GM18870 (cell line): ENCODE measurements at regions not wholly inside any gene's neighbourhood (a gene's known extent, or its start where the extent isn't known, plus 50 kb on each side); places are given as distances from the start of the nearest gene placed in this dataset.
"Not testable (repeated sequence)": the region's sequence is repeated elsewhere in the genome, so short reads cannot be mapped to it uniquely, and the experiment has no call there.

Experiments
- ATAC-seq: cut with Tn5 transposase; IDR thresholded peaks from one replicate; pipeline ENCODE4 v1.9.1; 2021; ENCODE audit warnings: moderate library complexity; ENCODE audit not compliant: unreplicated experiment

DNA sequence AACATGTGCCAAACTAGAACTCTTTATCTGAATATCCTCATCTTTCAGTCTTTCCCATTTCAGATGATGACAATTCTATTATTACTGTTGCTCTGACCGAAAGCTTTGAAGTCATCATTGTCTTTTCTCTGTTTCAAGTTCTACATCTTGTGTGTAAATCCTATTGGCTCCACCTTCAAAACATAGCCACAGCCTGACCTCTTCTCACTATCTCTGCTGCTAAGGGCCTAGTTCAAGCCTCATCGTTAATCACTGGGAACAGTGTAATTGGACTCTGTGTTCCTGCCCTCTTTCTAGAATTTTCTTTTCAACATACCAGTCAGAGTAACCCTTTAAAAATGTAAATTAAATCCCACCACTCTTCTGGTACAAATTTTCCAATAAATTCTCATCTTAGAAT, 105.1 kb downstream of the OXSM start:
- ATAC-seq = no peak

GRCh38 chr3:25895443-25895842, 105.6 kb downstream of the OXSM start:
- no peak for ATAC-seq

DNA sequence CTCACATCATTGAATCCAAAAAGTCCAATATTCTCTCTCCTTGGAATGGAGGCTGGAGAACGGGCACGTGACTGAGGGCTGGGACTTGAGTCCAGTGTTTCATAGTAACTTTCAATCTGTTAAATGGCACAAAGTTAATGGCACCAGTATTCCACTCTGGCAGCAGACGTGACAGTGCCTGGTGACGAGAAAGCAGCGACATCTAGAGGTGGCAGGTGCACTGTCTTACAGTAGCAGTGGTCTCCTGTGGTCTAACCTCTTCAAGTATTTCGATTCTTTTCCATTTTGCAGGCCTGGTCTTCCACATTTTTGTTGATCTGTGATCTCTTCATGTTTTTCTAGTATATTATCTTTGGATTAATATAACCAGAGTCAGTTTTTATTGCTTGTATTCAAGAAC, 107.1 kb downstream of the OXSM start:
- ATAC-seq = peak; percentile 80

DNA sequence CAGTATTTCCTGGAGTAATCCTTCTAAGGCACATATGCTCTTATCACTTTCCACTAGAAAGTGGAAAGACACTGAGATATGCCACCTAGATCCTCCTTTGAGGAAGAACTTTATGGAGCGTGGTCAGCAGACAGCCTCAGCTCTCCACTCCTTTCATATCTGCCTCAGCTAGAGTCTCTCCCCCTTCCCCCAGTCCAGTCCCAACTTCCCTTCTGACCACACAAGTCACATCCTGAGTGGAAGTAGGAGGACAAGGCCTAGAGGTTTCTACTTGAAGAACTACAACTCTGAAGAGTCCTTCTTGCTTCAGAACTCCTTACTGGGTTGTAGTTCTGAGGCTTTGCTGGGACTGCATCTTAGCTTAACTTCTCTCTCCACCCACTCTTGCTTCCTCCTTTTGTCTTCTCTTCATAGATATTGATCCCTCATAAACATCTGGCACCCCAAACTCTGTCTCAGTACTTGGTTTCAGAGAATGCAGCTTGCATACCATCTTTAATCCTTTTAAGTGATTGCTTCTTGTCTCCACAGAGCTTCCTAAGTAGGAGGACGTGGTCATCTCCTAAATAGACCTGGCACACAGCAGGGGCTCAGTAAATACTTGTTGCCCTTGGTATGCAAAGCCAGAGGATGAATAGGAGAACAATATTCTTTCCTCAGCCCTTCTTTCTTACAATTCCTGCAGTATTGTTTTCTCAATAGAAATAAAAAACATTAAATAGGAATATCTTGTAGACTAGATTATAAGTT, 109.6 kb downstream of the OXSM start:
- no peak for ATAC-seq

DNA sequence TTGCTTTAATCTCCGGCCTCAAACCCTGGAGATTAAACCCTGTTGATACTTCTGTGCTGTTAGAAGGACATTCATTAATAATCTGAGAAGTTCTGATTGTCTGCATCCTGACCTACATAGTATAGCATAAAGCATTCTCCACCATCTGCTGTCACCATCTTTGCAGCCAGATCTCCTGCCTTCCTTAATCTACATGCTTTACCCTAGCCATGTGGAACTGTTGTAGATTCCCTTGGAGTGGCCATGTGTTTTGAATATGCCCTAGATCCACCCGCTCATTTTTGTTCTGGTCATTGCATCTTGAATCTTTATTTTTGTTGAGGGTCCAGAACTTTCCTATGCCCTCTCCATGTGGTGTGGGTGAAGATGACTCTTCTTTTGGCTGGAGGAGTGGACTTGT, 110.3 kb downstream of the OXSM start:
- no peak for ATAC-seq

DNA sequence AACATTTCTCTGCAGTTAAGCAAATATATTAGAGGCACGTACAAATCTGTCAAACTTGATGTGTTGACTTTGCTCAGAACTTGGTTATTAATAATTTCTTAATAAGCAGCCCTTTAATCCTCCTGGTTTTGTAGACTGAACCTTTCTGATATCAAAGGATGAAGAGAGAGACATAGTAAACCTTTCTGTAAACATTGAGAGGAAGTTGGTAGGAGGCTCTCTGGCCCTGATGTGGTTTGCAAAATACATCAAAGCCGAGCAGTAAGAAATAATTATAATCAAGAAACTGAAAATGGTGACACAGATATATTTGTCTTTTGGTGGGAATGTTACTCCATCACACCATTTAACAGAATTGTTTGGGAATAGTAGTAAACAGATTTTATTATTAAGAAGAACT, 111.9 kb downstream of the OXSM start:
- no peak for ATAC-seq

- ATAC-seq = no peak
Observed at GRCh38 chr3:25902586-25902985, 112.7 kb downstream of the OXSM start.

- ATAC-seq = no peak
Observed at GRCh38 chr3:25903371-25904129, 113.7 kb downstream of the OXSM start.

GRCh38 chr3:25904206-25904605, 114.3 kb downstream of the OXSM start:
- no peak for ATAC-seq

GRCh38 chr3:25906132-25906906, 116.4 kb downstream of the OXSM start:
- no peak for ATAC-seq

- ATAC-seq = no peak
Observed at GRCh38 chr3:25907081-25907480, 117.2 kb downstream of the OXSM start.

DNA sequence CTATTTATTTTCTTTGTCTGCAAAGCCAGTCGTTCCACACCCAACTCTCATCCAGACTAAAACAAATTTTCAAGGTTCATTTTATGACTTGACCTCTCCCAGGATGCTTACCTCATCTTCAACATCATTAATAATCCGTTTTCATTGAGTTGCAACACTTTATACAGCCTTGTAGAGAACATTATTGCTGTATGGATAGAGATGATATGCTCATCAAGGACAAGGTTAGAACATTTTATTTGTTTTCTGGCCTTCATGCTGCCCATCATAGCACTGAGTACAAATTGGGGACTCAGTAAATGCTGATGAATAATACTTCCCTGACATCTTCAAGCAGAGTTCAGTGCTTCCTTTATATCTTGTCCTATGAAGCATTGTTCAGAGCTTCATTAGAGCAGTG, 120.2 kb downstream of the OXSM start:
- no peak for ATAC-seq

DNA sequence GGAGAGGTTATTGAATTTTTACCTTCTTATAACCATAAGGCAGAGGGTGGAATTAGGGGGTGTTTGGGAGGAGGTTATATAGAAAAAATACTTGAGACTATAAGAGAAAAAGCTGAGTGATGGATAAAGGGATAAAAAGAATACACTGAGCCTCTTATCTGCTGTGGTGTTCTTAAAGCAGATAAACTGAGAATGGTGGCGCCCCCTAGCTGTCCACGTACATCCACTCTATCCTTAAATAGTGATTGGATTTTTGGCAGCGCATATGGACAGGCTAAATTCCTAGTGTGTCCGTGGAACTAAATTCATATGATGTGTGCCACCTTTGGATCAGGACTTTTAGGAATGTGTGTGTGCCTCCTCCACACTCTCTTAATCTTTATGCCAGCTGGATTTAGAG, 121.1 kb downstream of the OXSM start:
- no peak for ATAC-seq

GRCh38 chr3:25911525-25912295, 121.8 kb downstream of the OXSM start:
- ATAC-seq = no peak

GRCh38 chr3:25913179-25913578, 123.3 kb downstream of the OXSM start:
- ATAC-seq = no peak

- ATAC-seq = no peak
Observed at GRCh38 chr3:25915673-25916072, 125.8 kb downstream of the OXSM start.

- ATAC-seq = no peak
Observed at GRCh38 chr3:25916321-25916720, 126.4 kb downstream of the OXSM start.

DNA sequence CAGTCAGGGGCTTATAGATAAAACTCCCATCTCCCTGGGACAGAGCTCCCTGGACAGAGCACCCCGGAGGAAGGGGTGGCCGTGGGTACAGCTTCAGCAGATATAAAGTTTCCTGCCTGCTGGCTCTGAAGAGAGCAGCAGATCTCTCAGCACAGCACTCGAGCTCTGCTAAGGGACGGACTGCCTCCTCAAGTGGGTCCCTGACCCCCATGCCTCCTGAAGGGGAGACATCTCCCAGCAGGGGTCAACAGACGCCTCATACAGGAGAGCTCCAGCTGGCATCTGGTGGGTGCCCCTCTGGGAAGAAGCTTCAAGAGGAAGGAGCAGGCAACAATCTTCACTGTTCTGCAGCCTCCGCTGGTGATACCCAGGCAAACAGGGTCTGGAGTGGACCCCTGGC, 142.1 kb downstream of the OXSM start:
- ATAC-seq = not testable (repeated sequence)

DNA sequence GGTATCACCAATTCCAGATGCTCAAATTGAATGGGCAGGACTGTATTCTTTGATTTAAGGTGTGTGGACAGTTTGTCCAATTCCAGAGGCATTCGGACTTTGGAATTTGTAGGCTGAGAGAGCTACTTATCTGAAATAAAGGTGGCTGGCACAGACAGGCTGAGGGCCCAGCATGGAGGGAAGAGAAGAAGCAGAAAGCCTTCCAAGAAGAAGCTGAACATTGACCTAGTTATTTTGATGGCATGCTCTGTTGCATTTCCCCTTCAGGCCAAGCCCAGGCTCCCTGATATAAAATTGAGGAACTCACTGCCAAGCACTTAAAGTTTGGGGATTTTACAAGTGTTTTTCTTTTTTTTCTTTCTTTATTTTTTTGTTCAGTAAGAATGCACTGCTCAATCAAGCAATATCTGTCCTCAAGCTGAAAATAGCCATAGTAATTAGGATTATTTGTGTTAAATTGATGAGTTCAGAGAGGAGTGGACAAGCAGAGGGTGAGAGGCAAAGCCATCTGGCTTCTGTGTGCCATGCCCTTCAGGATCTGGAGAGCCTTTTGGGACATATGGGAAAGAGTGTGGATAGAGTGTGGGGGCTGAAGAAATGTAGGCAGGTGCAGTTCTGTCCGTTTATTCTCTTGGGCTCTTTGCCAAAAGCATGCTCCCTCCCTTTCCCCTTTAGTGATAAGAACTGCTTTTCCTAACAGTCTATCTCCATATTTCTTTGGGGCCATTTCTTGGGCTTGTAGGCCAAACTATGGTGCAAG, 148.9 kb downstream of the OXSM start:
- no peak for ATAC-seq

DNA sequence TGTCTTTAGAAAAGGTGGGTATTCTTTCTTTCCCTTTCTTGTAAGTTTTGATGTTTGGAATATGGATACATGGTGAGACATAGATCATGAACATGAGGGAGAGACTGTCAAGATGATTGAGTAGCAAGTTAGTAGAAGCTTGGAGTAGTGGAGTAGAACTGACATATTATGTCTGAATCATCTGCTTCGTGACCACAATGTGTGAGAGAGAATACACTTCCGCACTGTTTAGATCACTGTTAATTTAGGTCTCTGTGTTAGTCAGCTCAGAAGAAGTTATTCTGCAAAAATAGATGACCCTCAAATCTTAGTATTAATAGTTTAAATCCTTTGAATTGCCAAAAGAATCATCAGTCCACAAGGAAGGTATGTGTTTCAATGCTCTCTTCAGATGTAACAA, 151.0 kb downstream of the OXSM start:
- no peak for ATAC-seq
